ENCODE measurements at regions not wholly inside any gene's neighbourhood (a gene's known extent, or its start where the extent isn't known, plus 50 kb on each side); places are given as distances from the start of the nearest gene placed in this dataset.

GRCh38 chr4:56209767-56210166, 177.5 kb downstream of the AASDH start:
- TF ChIP-seq CTCF (IDR thresholded peaks at IDR 0.05), result no peak
- Mint-ChIP-seq H3K27me3 (ENCODE audit: unreplicated experiment) (no peaks in the 10 kb centered on the region), H3K4me3 (ENCODE audit: unreplicated experiment) (no peak overlapping the region), H3K27ac (ENCODE audit: unreplicated experiment) (no peak overlapping the region), H3K4me1 (ENCODE audit: unreplicated experiment) (no peaks in the 10 kb centered on the region), H3K9me3 (ENCODE audit: unreplicated experiment) (peaks cover 5% of the 10 kb centered on the region), H3K36me3 (ENCODE audit: unreplicated experiment) (peaks cover 5% of the 10 kb centered on the region)
- no peak for DNase-seq (ENCODE audit: extremely low spot score, unreplicated experiment)

GRCh38 chr4:56208103-56208502, 179.2 kb downstream of the AASDH start:
- no peak overlapping the region for H3K4me3 Mint-ChIP-seq (ENCODE audit: unreplicated experiment)
- H3K27ac Mint-ChIP-seq (ENCODE audit: unreplicated experiment), result no peak overlapping the region
- no peaks in the 10 kb centered on the region for H3K4me1 Mint-ChIP-seq (ENCODE audit: unreplicated experiment)
- no peak for DNase-seq (ENCODE audit: extremely low spot score, unreplicated experiment)
- peaks cover 5% of the 10 kb centered on the region for H3K36me3 Mint-ChIP-seq (ENCODE audit: unreplicated experiment)
- H3K27me3 Mint-ChIP-seq (ENCODE audit: unreplicated experiment), result no peaks in the 10 kb centered on the region
- TF ChIP-seq CTCF (IDR thresholded peaks at IDR 0.05), result no peak
- H3K9me3 Mint-ChIP-seq (ENCODE audit: unreplicated experiment), result peaks cover 5% of the 10 kb centered on the region

- Mint-ChIP-seq H3K27ac (ENCODE audit: unreplicated experiment) (no peak overlapping the region), H3K36me3 (ENCODE audit: unreplicated experiment) (peaks cover 2% of the 10 kb centered on the region), H3K4me3 (ENCODE audit: unreplicated experiment) (no peak overlapping the region), H3K4me1 (ENCODE audit: unreplicated experiment) (no peaks in the 10 kb centered on the region), H3K27me3 (ENCODE audit: unreplicated experiment) (no peaks in the 10 kb centered on the region), H3K9me3 (ENCODE audit: unreplicated experiment) (peaks cover 2% of the 10 kb centered on the region)
- no peak for TF ChIP-seq CTCF (IDR thresholded peaks at IDR 0.05)
- no peak for DNase-seq (ENCODE audit: extremely low spot score, unreplicated experiment)
Observed at GRCh38 chr4:56206258-56206657, 181.0 kb downstream of the AASDH start.

GRCh38 chr4:56200275-56200674, 187.0 kb downstream of the AASDH start:
- Mint-ChIP-seq H3K36me3 (ENCODE audit: unreplicated experiment) (no peaks in the 10 kb centered on the region), H3K27ac (ENCODE audit: unreplicated experiment) (no peak overlapping the region), H3K9me3 (ENCODE audit: unreplicated experiment) (no peaks in the 10 kb centered on the region), H3K4me1 (ENCODE audit: unreplicated experiment) (peaks cover 6% of the 10 kb centered on the region), H3K27me3 (ENCODE audit: unreplicated experiment) (no peaks in the 10 kb centered on the region), H3K4me3 (ENCODE audit: unreplicated experiment) (no peak overlapping the region)
- no peak for TF ChIP-seq CTCF (IDR thresholded peaks at IDR 0.05)
- DNase-seq (ENCODE audit: extremely low spot score, unreplicated experiment), result no peak

GRCh38 chr4:56198265-56198664, 189.0 kb downstream of the AASDH start:
- no peak for DNase-seq (ENCODE audit: extremely low spot score, unreplicated experiment)
- Mint-ChIP-seq H3K36me3 (ENCODE audit: unreplicated experiment) (no peaks in the 10 kb centered on the region), H3K4me1 (ENCODE audit: unreplicated experiment) (peaks cover 12% of the 10 kb centered on the region), H3K27me3 (ENCODE audit: unreplicated experiment) (no peaks in the 10 kb centered on the region), H3K27ac (ENCODE audit: unreplicated experiment) (no peak overlapping the region), H3K4me3 (ENCODE audit: unreplicated experiment) (no peak overlapping the region), H3K9me3 (ENCODE audit: unreplicated experiment) (no peaks in the 10 kb centered on the region)
- no peak for TF ChIP-seq CTCF (IDR thresholded peaks at IDR 0.05)

Measured in osteocyte (in vitro differentiated cells).